COLO829 (cell line): ENCODE measurements at regions not wholly inside any gene's neighbourhood (a gene's known extent, or its start where the extent isn't known, plus 50 kb on each side); places are given as distances from the start of the nearest gene placed in this dataset.
A peak's percentile ranks its signal among the peaks of the same experiment; 100 is the strongest.
"Not testable (repeated sequence)": the region's sequence is repeated elsewhere in the genome, so short reads cannot be mapped to it uniquely, and the experiment has no call there.

Source experiments
- DNase-seq: peaks from one replicate; pipeline ENCODE4 v3.0.0; 2012; ENCODE audit warnings: low spot score

DNA sequence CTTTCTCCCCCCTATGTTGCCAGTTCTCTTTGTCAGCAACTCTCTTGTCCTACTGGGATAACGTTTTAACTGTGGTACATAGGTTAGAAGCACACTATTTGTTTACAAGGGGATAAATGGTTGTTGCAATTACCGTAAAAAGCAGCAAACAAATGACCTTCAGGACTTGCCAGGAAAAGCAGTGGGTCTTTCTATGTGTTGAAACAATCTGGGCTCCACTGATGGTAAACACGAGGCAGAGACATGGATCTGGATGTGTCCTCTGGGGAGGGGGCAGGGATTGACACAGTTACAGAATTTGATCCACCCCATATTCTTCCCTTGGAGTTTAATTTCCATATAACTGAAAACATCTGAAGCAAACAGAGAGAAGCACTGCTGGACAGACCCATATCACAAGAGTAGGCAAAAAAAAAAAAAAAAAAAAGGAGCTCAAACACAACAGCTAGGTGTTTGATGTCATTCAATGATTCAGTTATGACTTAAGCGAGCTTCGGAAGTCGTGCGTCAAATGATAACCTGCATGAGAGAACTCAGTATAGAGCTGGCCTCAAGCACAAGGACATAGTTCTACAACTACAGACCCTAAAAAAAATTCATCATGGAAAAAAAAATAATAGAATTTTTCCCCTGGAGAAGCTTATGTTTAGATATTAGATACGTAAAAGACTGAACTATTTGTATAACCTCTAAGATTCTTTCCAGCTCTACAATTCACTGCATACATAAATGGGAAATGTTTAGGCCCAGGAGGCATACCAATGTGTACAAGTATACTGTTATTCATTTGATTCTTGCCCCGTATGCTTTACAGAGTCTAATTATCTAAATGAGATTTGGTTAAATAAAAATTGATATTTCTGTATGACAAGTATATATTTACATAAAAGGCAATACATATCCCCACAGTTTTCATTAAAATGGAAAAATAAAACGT lies 127.7 kb downstream of the ALDH8A1 start:
- no peak for DNase-seq

DNA sequence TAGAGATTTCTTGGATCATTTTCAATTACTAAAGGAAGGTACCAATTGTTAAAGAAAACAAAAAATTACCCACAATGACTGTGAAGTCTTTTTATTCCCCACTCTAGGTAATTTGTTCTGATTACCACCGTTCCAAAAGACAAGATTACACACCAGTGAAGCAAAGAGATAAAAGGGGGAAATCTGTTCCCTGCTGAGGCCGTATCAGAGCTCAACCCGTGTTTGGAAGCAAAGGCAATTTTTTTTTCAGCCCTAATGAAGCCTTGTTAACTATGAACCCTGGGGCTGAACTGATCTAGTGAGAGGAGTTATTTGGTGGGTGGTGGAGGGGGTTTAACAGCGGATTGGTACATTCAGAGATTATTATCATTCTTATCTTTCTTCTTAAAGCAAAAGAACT lies 128.5 kb downstream of the ALDH8A1 start:
- DNase-seq: no peak

DNA sequence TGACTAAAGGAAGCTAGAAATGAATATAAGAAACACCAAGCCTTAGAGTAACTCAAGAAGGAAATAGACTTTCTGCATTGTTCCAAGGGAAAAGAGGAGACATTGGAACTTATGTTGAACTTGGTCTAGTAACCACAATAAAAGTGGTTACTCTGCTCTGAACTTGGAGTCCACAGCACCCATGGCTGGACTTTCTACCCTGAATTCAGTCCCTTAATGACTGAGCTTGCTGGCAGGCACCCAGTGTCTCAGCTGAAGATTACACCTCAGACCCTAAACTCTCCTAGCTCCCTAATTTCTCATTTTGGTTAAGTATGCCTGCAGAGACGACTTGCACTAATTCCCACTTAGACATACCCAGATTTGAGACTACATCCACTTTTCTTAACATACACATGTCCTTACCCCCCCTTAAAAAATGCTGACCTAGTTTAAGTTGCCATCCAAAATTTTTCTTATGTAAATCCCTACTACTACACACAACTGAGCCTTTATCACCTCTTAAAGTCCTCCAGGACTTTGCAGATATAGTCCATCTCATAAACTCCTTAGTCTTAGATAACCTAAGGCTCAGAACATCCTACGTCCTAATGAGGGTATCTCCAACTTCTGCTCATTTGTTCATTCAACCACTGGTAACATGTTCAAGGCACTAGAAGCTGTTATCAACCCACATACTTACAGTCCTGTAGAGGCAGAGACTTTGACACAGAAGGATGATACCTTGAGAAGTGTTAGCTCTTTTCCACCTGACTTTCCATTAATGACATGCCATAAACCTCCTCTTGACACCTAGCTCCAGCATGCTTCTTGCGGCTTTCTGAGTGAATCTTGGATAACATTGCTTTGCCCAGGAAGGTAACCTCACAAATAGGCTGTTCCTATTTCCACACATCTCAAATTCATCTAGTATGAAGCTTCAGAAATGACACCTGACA lies 129.8 kb downstream of the ALDH8A1 start:
- no peak for DNase-seq

DNA sequence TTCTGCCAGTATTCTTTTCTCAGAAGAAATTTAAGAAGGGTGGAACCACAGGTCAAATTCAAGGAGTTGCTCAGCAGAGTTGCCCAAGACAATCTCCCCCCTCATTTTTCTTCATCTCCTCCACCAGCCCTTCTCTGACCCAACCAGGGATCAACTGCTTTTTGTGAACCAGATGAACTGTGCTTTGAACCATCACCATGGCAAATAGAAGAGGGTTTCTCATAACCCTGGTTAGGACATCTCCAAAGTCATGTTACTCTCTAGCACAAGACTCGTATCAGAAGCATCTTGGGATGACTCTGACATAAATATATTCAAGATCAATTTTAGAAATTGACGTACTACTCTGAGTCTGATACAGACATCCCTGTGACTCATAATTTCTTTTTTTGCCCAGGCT lies 130.7 kb downstream of the ALDH8A1 start:
- DNase-seq: no peak

DNA sequence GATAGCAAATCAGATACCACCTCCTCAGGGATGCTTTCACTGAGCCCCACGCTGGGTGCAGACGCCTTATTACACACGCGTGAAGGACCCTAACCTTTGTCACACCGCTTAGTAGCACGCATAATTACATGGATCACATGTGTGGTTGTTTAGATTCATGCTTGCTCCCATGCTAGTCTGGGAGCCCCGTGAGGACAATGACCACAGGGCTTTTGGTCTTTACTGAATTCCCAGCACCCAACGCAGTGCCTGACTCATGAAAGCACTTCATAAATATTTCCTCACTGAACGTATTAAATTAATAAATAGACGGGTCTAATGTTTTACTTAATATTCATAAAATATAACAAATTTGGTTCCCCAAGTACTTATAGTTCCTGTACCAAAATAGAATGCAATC lies 132.5 kb downstream of the ALDH8A1 start:
- no peak for DNase-seq

DNA sequence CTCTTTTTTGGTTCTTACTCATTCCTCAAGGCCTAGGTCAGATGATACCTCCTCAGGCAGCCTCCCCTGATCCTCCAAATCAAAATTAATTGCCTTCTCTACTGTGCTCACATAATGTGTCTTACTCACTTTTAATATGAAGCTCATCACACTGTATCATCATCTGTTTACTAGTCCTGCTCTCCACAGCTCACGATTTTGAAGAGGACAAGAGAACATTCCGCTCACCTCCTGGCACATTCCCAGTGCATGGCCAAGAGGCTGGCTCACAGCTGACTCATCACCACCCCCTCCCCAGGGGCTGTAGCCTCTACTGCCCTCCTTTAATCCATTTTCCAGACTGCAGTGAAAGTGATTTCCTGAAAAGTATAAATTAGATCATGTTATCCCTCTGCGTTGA lies 133.1 kb downstream of the ALDH8A1 start:
- no peak for DNase-seq

DNA sequence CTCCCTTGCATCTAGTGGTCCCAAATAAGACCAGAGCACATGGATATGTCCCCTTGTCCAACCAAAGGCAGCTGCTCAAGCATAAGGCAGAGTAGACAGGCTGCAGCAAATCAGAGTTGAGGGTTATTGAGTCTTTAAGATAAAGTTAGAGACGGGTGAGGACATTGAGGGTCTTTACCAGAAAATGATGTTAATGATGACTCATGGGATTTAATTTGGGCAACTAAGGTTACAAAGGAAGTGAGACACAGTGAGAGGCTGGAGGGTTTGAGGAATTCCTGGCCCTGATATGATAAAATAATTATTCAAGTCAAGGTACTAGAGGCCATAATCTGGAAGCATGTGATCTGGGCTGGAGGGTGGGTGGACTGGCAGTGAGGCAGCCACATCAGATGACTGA lies 133.6 kb downstream of the ALDH8A1 start:
- DNase-seq: no peak

DNA sequence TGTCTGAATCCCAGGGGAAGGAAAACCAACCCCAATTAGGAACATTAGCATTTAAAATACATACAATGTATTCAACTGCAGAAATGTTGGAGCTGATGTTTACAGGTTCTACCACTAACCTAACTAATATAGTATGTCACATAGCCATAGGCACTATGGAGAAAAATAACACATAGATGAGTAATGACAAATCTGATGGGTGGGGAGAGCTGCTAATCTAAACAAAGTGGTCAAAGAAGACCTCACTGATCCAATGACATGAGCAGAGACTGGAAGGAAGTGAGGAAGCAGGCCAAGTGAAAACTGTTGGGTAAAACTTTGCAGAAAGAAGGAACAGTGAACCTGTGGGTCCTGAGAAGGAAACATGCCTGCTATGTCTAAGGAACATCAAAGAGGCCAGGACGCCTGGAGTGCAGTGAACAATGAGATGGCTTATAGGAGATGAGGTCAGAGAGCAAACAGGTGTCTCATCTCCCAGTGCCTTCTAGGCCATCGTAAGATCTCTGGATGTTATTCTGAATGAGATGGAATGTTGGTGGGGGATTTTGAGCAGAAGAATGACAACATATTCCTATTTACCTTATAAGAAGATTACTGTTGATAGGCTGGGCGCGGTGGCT lies 135.7 kb downstream of the ALDH8A1 start:
- DNase-seq: no peak

DNA sequence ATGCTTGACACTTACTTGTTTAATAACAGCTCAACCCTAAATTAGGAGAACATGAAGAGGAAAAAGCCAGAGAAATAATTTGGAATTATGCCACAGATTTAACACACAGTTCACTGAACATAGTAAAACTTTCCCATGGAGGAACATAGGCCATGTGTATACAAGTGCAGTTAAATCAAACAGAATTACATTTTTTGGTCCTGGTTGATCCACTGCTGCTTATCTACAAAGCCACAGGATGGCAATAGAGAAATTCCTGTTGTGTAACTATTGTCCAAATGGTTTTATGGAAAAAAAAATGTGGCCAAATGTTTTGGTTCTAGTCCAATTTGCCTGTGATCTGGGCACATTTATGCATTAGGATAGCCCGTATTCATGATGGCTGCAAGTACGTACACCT lies 136.8 kb downstream of the ALDH8A1 start:
- DNase-seq: no peak

DNA sequence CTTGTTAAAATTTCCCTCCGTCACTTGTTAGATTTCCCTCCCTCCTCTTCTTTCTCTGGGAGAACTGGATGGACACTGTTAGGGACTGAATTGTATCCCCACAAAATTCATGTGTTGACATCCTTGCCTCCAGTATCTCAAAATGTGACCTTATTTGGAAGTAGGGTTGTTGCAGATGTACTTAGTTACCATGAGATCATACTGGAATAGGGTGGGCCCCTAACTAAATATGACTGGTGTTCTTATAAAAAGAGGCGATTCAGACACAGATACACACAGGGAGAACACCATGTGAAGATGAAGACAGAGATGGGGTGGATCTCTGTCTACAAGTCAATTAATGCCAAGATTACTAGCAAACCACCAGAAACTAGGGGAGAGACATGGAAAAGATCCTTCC lies 139.5 kb downstream of the ALDH8A1 start:
- DNase-seq: no peak

DNA sequence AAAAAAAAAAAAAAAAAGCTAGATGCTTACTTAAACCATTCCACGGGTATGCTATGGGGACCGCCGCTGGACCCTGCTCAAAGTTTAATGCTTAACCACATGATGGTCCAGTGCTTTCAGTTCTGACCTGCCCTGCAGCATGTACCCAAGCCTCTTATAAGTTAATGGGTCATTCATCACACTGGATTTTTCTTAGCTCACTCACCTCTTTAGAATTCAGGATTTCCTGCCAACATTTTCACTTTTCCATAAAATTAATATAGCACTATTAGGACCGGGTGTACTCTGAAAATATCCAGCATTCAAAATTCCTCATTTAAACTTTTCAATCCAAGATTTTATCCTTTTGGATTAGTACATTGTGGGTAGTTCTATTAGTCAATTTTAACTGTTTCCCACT lies 140.8 kb downstream of the ALDH8A1 start:
- DNase-seq: peak; percentile 32

DNA sequence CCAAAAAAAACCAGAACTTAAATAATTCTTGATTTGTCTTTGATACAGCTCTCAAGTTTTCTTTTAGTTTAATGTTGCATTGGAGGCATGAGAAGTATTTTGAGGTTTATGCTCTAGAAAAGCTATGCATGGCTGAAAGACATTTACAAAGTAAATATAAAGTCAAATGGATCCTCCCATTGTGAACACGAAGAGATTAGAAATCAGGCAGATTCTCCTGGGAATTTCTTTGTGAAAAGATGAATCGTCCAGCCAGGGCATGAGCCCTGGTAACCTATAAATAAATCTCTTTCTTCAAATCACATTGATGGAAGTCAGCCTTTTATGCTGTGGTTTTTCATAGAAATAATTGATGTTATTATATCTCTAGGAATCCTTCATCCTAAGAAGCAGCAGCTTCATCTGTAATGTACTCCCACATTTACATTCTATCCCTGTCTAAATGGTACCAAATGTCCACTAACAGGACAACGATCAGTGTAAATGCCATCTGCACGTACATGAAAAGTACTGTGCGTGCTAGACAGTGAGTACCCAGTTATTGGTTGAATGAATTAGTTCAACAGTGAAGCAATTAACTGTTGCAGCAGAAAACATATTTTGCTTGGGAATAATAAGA lies 143.6 kb downstream of the ALDH8A1 start:
- DNase-seq: peak; percentile 40

DNA sequence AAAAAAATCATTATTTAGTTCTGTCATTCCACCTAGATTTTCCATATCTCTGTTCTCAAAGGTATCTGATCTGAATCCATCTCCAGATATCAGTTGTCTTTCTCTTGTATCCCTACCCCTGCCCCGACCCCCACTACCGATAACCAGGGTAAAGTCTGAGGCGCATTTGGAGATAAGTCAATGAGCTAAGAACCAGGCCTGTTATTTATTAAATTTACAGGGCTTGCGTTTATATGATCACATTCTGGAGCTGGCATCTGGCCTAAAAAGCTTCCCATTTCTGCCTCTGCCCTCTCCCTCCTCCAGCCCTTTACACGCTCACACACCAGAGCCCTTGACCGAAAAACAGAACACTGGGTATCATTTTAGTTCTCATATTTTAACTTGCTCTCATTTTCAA lies 144.7 kb downstream of the ALDH8A1 start:
- no peak for DNase-seq

DNA sequence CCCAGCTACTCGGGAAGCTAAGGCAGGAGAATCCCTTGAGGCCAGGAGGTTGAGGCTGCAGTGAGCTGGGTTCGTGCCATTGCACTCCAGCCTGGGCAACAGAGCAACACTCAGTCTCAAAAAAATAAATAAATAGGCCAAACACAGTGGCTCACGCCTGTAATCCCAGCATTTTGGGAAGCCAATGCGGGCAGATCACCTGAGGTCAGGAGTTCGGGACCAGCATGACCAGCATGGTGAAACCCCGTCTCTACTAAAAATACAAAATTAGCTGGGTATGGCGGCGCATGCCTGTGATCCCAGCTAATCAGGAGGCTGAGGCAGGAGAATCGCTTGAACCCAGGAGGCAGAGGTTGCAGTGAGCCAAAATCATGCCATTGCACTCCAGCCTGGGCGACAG lies 145.6 kb downstream of the ALDH8A1 start:
- not testable (repeated sequence) for DNase-seq

DNA sequence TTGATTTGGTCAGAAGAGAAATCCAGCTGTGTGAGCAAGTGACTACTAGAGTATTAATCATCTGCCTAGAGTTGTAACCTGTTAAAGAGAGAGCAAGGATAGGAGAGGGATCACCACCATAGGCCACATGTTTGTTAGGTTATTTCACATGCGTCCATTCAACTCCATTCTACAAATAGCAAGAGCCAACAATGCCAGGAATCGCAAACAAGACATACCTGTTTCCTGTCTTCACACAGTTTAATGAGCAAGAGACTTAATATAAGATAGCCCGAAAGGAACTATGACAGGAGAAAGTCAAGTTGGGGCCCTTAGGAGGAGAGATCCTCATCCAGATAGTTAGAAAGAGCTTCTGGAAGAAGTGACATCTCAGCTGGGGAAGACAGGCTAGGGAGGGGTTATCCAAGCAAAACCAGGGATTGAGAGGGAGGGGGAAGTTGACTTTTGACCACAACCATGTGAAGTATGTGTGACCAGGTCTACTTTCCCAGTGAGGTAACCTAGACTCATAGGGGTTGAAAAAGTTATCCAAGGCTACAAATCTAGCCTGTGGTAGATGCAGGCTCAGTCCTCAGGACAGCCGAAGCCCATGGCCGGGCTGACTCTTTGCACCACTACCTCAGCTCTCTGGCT lies 147.4 kb downstream of the ALDH8A1 start:
- no peak for DNase-seq

DNA sequence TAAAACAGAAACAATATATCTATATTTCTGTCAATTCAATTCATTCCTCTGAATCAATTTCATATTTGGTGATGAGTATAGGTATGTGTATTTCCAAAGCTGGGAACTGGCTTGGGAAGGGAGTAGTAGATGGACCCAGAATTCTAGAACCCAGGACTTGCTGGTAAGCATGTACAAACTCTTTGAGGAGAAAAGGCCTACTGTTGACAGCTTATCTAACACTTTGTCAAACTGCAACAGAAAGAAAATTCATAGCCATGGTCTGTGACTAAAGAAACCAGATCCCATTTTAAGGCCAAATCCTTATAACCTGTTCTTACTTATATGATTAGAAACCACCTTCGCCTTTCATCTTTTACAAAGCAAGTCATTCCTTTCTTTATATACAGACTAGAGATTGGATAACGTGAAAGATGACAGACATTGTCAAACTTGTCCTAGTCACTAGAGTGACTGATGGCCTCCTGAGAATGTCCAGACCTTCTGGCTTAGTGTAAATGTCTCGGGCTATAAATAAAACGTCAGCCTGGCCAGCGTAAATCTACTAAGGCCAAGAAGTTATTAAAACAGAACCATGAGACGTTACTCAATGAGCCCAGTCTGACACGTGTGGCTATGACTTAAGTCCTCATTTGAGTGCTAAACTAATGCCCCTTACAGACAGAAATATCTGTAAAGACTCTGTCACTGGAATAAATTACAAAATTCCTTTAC lies 152.3 kb downstream of the ALDH8A1 start:
- no peak for DNase-seq

DNA sequence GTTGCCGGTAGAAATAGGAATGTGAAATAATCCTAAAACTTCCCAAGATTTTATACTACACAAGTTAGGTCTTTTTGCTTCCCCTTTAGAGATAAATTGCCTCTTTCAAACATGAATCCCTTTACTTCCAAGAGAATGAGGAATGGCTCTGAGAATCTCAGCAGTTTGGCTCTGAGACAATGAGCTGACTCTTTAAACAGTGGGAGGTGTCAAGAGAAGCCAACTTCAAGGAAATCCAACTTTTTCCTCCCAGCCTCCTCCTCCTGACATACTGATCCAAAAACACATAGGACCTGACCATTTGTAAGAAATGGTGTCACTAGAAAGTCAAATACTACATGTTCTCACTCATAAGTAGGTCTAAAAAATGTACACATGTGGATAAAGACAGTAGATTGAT lies 154.2 kb downstream of the ALDH8A1 start:
- DNase-seq: peak; percentile 17

DNA sequence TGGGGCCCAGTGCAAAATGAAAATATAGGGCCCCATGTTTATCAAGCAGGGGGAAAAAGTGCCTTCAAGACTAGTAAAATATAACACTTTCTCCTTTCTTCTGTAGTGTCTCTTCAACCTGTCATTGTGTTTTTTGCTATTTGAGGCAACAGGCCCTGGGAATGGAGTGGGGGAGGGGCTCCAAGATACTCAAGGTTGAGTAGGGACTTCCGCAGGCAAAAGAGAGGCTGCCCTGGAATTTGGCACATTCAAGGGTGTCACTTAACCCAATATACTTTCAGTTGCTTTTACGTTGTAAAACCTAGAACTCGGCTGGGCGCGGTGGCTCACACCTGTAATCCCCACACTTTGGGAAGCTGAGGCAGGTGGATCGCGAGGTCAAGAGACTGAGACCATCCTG lies 154.9 kb downstream of the ALDH8A1 start:
- no peak for DNase-seq

DNA sequence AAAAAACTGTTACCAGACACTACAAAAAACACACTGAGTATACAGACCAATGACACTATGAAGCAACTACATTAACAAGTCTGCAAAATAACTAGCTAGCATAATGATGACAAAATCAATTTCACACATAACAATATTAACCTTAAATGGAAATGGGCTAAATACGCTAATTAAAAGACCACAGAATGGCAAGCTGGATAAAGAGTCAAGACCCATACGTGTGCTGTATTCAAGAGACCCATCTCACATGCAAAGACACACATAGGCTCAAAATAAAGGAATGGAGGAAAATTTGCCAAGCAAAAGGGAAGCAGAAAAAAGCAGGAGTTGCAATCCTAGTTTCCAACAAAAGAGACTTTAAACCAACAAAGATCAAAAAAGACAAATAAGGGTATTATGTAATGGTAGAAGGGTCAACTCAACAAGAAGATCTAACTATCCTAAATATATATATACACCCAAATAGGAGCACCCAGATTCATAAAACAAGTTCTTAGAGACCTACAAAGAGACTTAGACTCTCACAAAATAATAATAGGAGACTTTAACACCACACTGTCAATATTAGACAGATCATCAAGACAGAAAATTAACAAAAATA lies 158.6 kb downstream of the ALDH8A1 start:
- not testable (repeated sequence) for DNase-seq

DNA sequence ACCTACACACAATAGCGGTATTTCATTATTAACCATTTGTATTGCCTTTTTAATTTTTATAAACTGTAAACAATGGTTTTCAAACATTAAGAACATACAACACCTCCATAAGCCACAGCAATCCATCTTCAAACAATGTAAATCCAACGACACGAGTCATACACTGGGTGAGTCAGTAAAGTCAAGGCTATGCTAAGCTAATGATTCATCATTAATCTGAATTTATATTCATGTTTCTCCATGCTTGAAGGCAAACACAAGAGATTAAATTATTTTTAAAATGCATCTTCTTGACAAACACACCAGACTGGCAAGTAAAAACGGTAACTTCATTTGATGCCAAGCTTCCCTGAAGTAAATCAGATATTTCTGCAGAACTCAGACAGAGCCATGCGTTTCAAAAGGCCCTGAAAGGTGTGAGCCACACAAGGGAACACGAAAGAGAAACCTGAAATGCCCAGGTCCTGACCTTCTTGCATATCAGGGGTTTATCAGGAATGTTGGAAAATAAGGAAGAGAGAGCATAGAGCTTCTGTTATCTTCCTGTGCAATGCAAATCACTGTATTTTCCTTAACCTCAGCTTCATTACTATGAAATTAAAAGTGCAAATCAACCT lies 162.5 kb downstream of the ALDH8A1 start:
- DNase-seq: peak; percentile 62
